ENCODE measurements at regions not wholly inside any gene's neighbourhood (a gene's known extent, or its start where the extent isn't known, plus 50 kb on each side); places are given as distances from the start of the nearest gene placed in this dataset.

DNA sequence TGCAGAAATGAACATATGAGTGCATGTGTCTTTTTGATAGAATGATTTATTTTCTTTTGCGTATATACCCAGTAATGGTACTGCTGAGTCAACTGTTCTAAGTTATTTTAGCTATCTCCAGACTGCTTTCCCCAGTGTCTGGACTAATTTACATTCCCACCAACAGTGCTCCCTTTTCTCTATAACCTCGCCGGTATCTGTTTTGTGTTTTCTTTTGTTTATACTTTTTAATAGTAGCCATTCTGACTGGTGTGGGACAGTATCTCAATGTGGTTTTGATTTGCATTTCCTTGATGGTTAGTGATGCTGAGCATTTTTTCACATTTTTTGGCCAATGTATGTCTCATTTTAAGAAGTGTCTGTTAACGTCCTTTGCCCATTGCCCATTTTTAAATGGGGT, 218.6 kb upstream of the KCNIP4 start:
- no peak overlapping the region for H3K27ac Mint-ChIP-seq (ENCODE audit: unreplicated experiment)
- peaks cover 10% of the 10 kb centered on the region for H3K4me1 Mint-ChIP-seq (ENCODE audit: low read depth, unreplicated experiment)
- H3K36me3 Mint-ChIP-seq (ENCODE audit: unreplicated experiment), result peaks cover 4% of the 10 kb centered on the region
- TF ChIP-seq CTCF (IDR thresholded peaks at IDR 0.05; ENCODE audit: partially characterized antibody, unreplicated experiment), result no peak
- no peak for DNase-seq
- H3K9me3 Mint-ChIP-seq (ENCODE audit: unreplicated experiment), result peaks cover 4% of the 10 kb centered on the region
- no peak overlapping the region for H3K4me3 Mint-ChIP-seq (ENCODE audit: unreplicated experiment)
- no peaks in the 10 kb centered on the region for H3K27me3 Mint-ChIP-seq (ENCODE audit: unreplicated experiment)

GRCh38 chr4:22162454-22162853, 213.9 kb upstream of the KCNIP4 start:
- Mint-ChIP-seq H3K9me3 (ENCODE audit: unreplicated experiment) (peaks cover 6% of the 10 kb centered on the region), H3K4me1 (ENCODE audit: low read depth, unreplicated experiment) (peaks cover 10% of the 10 kb centered on the region), H3K27ac (ENCODE audit: unreplicated experiment) (no peak overlapping the region), H3K27me3 (ENCODE audit: unreplicated experiment) (no peaks in the 10 kb centered on the region), H3K36me3 (ENCODE audit: unreplicated experiment) (peaks cover 2% of the 10 kb centered on the region), H3K4me3 (ENCODE audit: unreplicated experiment) (no peak overlapping the region)
- TF ChIP-seq CTCF (IDR thresholded peaks at IDR 0.05; ENCODE audit: partially characterized antibody, unreplicated experiment), result no peak
- no peak for DNase-seq

GRCh38 chr4:22130741-22131140, 182.2 kb upstream of the KCNIP4 start:
- TF ChIP-seq CTCF (IDR thresholded peaks at IDR 0.05; ENCODE audit: partially characterized antibody, unreplicated experiment), result no peak
- no peaks in the 10 kb centered on the region for H3K9me3 Mint-ChIP-seq (ENCODE audit: unreplicated experiment)
- H3K27me3 Mint-ChIP-seq (ENCODE audit: unreplicated experiment), result no peaks in the 10 kb centered on the region
- H3K4me1 Mint-ChIP-seq (ENCODE audit: low read depth, unreplicated experiment), result peaks cover 9% of the 10 kb centered on the region
- no peak for DNase-seq
- no peak overlapping the region for H3K4me3 Mint-ChIP-seq (ENCODE audit: unreplicated experiment)
- H3K27ac Mint-ChIP-seq (ENCODE audit: unreplicated experiment), result no peak overlapping the region
- H3K36me3 Mint-ChIP-seq (ENCODE audit: unreplicated experiment), result no peaks in the 10 kb centered on the region

DNA sequence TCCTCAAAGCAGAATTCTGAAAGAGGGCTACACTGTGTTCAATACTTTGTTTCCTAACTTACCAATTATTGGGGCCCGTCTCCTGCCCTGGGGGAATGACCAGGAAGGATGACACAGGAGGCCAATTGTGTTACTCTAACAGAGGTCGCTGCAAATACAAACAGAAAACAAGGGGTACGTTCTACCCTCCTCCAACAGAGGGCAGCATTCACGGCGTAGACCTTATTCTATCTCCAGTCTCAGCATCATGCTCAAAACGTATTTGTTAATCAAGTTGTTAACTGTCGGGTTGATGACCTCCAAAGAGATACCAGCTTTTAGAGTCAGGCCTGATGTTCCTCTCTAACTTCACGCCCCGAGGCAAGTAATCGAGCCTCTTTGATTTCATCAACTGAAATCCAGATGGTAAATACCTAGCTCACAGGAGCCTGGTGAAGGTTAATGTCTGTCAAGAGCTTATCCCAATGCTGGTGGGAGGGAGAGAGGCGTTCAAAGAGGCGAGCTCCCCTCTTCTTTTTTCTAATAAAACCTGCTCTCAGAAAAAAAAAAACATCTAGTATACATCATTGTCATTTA, 181.0 kb upstream of the KCNIP4 start:
- peak; percentile 76 for TF ChIP-seq CTCF (IDR thresholded peaks at IDR 0.05; ENCODE audit: partially characterized antibody, unreplicated experiment)
- Mint-ChIP-seq H3K27me3 (ENCODE audit: unreplicated experiment) (no peaks in the 10 kb centered on the region), H3K36me3 (ENCODE audit: unreplicated experiment) (no peaks in the 10 kb centered on the region), H3K27ac (ENCODE audit: unreplicated experiment) (peak overlapping the region; percentile 50), H3K4me1 (ENCODE audit: low read depth, unreplicated experiment) (peaks cover 9% of the 10 kb centered on the region), H3K4me3 (ENCODE audit: unreplicated experiment) (no peak overlapping the region), H3K9me3 (ENCODE audit: unreplicated experiment) (no peaks in the 10 kb centered on the region)
- peak; percentile 58 for DNase-seq

GRCh38 chr4:22122062-22122461, 173.5 kb upstream of the KCNIP4 start:
- H3K4me1 Mint-ChIP-seq (ENCODE audit: low read depth, unreplicated experiment), result peaks cover 8% of the 10 kb centered on the region
- no peak for DNase-seq
- no peak overlapping the region for H3K27ac Mint-ChIP-seq (ENCODE audit: unreplicated experiment)
- TF ChIP-seq CTCF (IDR thresholded peaks at IDR 0.05; ENCODE audit: partially characterized antibody, unreplicated experiment), result no peak
- no peaks in the 10 kb centered on the region for H3K27me3 Mint-ChIP-seq (ENCODE audit: unreplicated experiment)
- peaks cover 14% of the 10 kb centered on the region for H3K36me3 Mint-ChIP-seq (ENCODE audit: unreplicated experiment)
- no peak overlapping the region for H3K4me3 Mint-ChIP-seq (ENCODE audit: unreplicated experiment)
- H3K9me3 Mint-ChIP-seq (ENCODE audit: unreplicated experiment), result peaks cover 6% of the 10 kb centered on the region

Data from glutamatergic neuron (in vitro differentiated cells).